ENCODE measurements at regions not wholly inside any gene's neighbourhood (a gene's known extent, or its start where the extent isn't known, plus 50 kb on each side); places are given as distances from the start of the nearest gene placed in this dataset.

DNA sequence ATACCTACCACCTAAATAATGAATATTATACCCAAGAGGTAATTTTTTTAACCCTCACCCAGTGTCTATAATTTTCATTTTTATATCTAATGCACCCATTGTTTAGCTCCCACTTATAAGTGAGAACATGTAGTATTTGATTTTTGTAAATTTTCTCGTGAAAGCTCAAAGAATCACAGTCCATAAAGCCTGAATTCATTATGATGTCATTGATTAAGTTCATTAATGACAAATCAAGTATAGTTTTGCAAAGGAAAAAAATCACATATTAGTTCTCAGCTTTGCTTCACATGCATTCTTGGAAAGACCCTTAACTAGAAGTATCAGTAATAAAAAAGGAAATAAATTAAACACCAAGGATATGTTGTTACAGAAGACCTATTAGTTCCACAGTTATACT, 425.3 kb upstream of the UBE2E2 start:
- TF ChIP-seq, protein P1, sequence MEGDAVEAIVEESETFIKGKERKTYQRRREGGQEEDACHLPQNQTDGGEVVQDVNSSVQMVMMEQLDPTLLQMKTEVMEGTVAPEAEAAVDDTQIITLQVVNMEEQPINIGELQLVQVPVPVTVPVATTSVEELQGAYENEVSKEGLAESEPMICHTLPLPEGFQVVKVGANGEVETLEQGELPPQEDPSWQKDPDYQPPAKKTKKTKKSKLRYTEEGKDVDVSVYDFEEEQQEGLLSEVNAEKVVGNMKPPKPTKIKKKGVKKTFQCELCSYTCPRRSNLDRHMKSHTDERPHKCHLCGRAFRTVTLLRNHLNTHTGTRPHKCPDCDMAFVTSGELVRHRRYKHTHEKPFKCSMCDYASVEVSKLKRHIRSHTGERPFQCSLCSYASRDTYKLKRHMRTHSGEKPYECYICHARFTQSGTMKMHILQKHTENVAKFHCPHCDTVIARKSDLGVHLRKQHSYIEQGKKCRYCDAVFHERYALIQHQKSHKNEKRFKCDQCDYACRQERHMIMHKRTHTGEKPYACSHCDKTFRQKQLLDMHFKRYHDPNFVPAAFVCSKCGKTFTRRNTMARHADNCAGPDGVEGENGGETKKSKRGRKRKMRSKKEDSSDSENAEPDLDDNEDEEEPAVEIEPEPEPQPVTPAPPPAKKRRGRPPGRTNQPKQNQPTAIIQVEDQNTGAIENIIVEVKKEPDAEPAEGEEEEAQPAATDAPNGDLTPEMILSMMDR (IDR thresholded peaks at IDR 0.05; ENCODE audit: insufficient read depth, low read length, poor library complexity, severe bottlenecking), result no peak
- no peak for TF ChIP-seq EZH2phosphoT487 (conservative IDR thresholded peaks at IDR 0.05; ENCODE audit: low read length)
